HG03064 (cell line): ENCODE measurements at regions not wholly inside any gene's neighbourhood (a gene's known extent, or its start where the extent isn't known, plus 50 kb on each side); places are given as distances from the start of the nearest gene placed in this dataset.

Source experiments
- ATAC-seq: cut with Tn5 transposase; IDR thresholded peaks from one replicate; pipeline ENCODE4 v1.9.1; 2021; ENCODE audit warnings: low read depth; ENCODE audit not compliant: unreplicated experiment

- no peak for ATAC-seq
Measured at GRCh38 chr20:7458459-7458858, 481.8 kb downstream of the HAO1 start.

DNA sequence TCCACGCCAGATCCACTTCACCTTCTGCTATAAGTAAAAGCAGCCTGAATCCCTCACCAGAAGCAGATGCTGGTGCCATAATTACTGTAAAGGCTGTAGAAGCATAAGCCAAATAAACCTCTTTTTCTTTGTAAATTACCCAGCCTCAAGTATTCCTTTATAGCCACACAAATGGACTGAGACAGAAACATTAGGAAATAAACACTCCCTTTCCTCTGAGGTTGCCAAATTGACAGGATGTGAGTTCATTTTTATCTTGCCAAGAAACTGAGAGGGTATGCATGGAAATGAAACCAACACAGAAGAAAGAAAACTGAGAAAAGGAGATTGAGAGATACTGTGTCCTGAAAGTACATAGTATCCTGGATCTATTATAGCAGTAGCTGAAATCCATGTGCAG lies 481.2 kb downstream of the HAO1 start:
- ATAC-seq = no peak

GRCh38 chr20:7463290-7463689 lies 477.0 kb downstream of the HAO1 start:
- ATAC-seq = no peak

DNA sequence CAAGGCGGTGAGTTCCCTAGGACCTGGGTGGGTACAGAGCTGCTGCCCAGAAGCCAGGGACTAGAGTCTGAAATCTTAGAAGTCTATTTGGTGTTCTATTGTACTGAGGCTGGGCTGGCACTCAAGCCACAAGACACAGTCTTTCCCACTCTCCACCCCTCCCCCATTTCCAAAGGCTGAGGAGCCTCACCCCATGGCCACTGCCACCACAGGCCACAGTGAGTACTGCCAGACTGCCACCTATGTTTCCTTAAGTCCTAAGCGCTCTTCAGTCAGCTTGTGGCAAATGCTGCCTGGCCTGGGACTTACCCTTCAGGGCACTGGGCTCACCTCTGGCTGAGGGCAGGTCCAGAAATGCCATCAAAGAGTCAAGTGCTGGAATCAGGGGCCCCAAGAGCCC lies 469.3 kb downstream of the HAO1 start:
- ATAC-seq = no peak

DNA sequence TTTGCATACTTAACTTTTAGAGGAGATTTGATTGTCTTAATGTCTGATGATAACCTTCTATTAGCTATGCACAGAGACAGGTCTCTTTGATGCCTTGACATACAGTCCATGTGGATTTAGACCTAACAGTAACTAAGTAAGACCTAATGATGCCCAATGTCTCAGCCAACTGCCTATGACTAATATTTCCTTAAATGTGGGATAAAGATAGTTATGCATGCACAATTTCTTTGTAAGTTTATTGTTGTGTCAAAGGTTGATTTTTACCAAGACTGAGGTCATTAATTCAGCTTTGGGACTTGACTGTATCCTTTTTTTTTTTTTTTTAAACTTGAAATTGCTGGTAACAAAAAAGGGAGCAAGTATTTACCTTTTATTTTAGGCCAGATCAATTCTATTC lies 450.0 kb downstream of the HAO1 start:
- ATAC-seq = no peak

GRCh38 chr20:7492257-7492656 lies 448.0 kb downstream of the HAO1 start:
- ATAC-seq = no peak

- ATAC-seq = no peak
Measured at GRCh38 chr20:7493311-7493710, 446.9 kb downstream of the HAO1 start.

DNA sequence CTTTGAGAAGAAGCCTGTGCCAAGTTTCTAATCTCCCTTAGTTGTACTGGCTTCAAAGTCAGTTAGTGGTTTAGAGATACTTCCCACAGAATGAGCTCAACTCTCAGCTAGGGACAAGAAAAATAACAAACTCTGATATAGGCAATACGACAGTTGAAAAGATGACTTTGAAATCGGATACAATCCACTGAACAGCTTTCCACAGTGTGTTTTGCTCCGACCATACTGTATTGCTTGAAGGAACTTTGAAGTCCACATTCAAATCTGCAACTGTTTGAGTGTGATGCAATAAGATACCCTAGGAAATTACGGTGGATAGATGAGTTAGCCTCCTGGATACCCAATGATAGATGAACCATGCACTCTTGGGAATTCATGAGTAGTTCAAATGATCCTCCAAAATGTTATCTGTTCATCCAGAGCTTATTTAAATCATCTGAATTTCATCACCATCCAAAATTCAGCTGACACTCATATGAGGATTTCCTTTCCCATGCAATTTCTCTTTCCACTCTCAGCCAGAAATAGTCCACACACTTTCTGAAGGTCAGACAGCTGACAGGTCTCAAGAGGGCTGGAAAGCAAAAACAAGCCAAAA lies 443.8 kb downstream of the HAO1 start:
- no peak for ATAC-seq

GRCh38 chr20:7497985-7498384 lies 442.3 kb downstream of the HAO1 start:
- ATAC-seq = no peak

- ATAC-seq = no peak
Measured at GRCh38 chr20:7499201-7499600, 441.1 kb downstream of the HAO1 start.

- no peak for ATAC-seq
Measured at GRCh38 chr20:7500231-7500663, 440.0 kb downstream of the HAO1 start.

DNA sequence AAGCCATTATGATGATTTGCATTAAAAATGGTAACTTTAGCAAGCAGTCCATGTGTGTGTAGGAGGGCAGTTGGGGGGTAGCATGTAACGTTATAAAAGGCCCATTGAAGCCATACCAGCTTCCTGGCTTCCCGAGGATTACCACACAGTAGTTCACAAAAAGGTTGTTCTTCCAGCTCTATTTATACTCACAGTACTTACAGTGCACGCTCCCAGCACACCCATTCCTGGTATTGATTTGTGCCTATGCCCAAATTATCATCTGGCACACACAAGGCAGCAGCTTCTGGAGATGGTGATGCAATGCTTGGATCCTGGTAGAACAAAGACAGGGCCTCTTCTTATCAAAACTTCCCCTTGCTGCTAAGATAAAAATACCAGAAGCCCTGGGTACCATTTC lies 436.8 kb downstream of the HAO1 start:
- no peak for ATAC-seq

DNA sequence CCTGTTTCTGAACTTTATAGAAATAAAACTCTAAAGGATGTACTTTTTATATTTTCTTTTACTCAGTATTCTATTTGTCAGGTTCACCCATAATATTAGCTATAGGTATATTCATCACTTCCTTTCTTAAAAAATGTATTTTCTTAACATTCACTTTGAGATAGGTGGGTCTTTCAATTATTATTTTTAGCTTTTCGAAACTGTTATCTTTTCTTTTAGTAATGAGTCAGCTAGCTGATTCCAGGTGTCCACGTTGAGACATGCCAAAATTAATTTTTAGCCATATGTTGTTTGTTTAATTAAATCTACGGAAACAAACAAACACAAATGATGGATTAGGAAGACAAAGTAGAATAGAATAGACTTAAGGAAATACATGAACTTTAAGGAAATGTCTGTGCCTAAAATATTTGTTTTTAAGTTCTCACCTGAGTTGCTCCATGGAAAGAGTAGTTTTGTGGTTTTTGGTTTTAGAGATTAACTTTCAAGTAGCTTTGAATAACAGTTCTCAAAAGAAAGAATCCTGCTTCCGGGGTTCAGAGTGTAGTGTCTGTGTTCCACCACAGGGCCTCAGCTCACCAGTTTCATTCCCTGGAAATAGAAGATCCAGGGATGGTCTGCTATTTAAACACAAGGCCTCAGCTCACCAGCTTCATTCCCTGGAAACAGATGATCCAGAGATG lies 435.0 kb downstream of the HAO1 start:
- no peak for ATAC-seq

- ATAC-seq = no peak
Measured at GRCh38 chr20:7505835-7506221, 434.4 kb downstream of the HAO1 start.

DNA sequence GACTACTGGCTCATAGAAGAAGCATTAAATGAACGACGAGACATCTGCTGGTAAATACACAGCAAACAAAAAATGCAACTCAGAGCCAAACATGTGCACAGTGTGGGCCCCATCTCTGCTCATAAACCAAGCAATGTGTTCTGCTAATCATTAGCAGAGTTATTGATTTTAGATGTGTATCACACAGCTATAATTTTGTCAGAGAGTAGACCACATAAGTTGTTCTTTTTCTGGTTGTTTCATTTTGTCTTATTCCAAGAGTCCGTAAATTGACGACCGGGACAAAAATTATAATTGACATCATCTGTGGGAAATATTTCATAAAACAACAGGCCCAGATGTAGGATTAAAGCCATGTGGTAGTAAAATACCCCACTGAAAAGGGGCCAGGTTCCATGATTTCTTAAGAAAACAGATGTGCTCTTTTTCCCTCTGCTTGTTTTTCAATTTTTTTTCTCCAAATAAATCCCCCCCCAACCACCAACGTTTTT lies 423.6 kb downstream of the HAO1 start:
- no peak for ATAC-seq

- no peak for ATAC-seq
Measured at GRCh38 chr20:7520361-7520760, 419.9 kb downstream of the HAO1 start.

GRCh38 chr20:7523288-7523687 lies 417.0 kb downstream of the HAO1 start:
- no peak for ATAC-seq

DNA sequence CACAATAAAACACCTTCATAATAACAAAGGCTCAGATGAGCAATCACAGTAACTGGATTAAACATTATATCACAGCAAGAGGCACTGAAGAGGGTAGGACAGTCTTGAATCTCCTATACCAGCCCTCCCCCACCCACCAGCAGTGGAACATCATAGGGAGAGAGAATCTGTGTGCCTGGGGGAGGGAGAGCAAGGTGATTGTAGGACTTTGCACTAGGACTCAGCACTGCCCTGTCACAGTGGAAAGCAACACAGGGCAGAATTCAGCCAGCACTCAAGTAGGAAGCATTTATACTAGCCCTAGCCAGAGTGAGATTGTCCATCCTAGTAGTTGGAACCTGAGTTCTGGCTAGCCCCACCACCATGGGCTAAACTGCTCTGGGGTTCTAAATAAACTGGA lies 400.2 kb downstream of the HAO1 start:
- ATAC-seq = no peak

DNA sequence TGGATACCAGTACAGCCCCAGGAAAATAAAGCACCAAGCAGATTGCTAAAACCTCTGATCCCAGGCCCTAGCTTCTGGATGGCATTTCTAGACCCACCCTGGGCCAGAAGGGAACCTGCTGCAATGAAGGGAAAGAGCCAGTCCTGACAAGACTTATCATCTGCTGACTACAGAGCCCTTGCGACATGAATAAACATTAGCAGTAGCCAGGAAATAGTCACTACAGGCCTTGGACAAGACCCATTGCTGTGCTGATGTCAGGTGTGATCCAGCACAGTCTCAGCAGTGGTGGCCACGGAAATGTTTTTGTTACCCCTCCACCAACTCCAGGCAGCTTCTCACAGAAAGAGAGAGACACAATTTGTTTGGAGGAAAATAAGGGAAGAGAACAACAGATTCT lies 399.3 kb downstream of the HAO1 start:
- no peak for ATAC-seq

GRCh38 chr20:7571101-7571500 lies 369.2 kb downstream of the HAO1 start:
- no peak for ATAC-seq

DNA sequence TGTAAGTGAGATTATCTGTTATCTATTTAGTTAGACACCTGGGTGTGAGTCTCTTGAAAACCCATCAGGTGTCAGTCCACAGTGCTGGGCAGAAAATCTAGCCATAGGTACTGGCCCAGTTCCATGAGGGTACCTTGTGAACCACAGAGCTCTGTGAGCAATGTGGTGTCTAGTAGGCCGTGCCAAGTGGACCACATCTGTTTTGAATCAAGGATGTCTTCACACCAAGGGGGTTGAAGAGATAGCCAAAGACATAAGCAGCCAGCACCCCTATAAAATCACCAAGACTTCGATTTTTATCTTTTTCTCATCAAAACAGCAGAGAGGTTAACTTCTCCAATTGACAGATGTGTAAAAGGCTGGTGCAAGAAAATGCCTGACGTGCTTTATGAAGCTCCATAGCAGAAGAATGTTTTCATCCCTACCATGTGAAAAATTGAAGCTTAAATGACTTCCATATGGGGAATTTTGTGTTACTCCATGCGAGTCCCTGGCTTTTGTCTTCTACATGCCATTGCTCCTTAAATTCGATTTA lies 368.7 kb downstream of the HAO1 start:
- no peak for ATAC-seq

DNA sequence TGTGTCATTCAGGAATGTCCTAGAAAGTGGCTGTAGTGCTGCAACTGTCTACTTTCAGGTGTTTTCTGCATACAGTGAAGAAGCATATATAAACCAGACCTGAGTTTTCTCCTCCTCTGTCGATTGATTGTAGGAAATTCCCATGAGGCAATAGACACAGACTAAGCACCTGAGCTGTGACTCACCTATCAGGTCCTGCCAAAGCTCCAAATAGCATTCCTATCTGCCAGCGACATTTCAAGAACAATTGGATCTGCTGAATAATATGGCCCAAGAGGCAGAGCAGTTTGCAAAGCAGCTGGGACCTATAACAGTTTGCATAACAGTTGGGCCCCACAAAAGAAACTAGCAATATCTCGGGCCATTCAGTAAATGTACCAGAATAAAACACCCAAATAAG lies 360.4 kb downstream of the HAO1 start:
- no peak for ATAC-seq
